Breast epithelium (tissue), 3 donors: ENCODE measurements at regions not wholly inside any gene's neighbourhood (a gene's known extent, or its start where the extent isn't known, plus 50 kb on each side); places are given as distances from the start of the nearest gene placed in this dataset.

Source experiments
- CTCF ChIP-seq, 3 donors: fragments of 450-650 bp; IDR thresholded peaks; one replicate each; pipeline ENCODE4 v1.5.1; 2016 to 2017; ENCODE audit warnings: antibody characterized with exemption in 3 of 3, mild to moderate bottlenecking in 3 of 3, moderate library complexity in 3 of 3
- POLR2A ChIP-seq: fragments of 450-650 bp; IDR thresholded peaks from one replicate; pipeline ENCODE4 v1.6.1; 2016; ENCODE audit warnings: antibody characterized with exemption, mild to moderate bottlenecking, moderate library complexity
- POLR2AphosphoS5 ChIP-seq, 3 donors: sonication (generic); formaldehyde crosslinking; IDR thresholded peaks; one replicate each; pipeline ENCODE4 v1.6.1; 2017; ENCODE audit warnings: antibody characterized with exemption in 3 of 3

GRCh38 chr2:6337472-6337820 is 528.3 kb downstream of the CMPK2 start:
- TF ChIP-seq CTCF (IDR thresholded peaks at IDR 0.05) (no peak), POLR2A (no peak), POLR2AphosphoS5 (IDR thresholded peaks at IDR 0.05) (no peak)
